ENCODE measurements at regions not wholly inside any gene's neighbourhood (a gene's known extent, or its start where the extent isn't known, plus 50 kb on each side); places are given as distances from the start of the nearest gene placed in this dataset.

GRCh38 chr1:5748286-5749225 lies 243.7 kb downstream of the NPHP4 start:
- WGBS (ENCODE audit: insufficient coverage, insufficient replicate concordance, low lambda C conversion rate, missing lambda C conversion rate): 25% methylated on average over 26 of the region's 26 CpGs
- DNase-seq (ENCODE audit: low read depth, low spot score): no peak
- H3K27me3 ChIP-seq (replicated peaks in 1 of 2; ENCODE audit: control insufficient read depth in 2 of 2, insufficient read depth in 2 of 2, low read length in 1 of 2): peaks cover 0 to 2% of the 10 kb centered on the region in 2 experiments; a peak in 2 of 4 replicates
- H4K20me1 ChIP-seq (ENCODE audit: control insufficient read depth, insufficient read depth): no peaks in the 10 kb centered on the region
- H3K4me2 ChIP-seq (ENCODE audit: control insufficient read depth, insufficient read depth): no peak overlapping the region
- H2AFZ ChIP-seq (ENCODE audit: control insufficient read depth, low read depth, low read length): no peak overlapping the region
- in situ Hi-C loops (cut with MboI) (loop anchor here (5.0 to 10.0 kb wide), 2 partner anchors 241 to 1834 kb away; no protein-coding TSS in a partner anchor), intact Hi-C loops (cut with micrococcal nuclease; ENCODE audit: unreplicated experiment) (loop anchor here (5.0 kb wide), 2 partner anchors 111 to 1836 kb away; no protein-coding TSS in a partner anchor)
- no peaks in the 10 kb centered on the region for H3K4me1 ChIP-seq (ENCODE audit: control insufficient read depth, insufficient read depth, low read length)
- FAIRE-seq: no peak
- ATAC-seq: no peak
- H3K27ac ChIP-seq (ENCODE audit: control insufficient read depth, insufficient read depth): no peak overlapping the region
- no peaks in the 10 kb centered on the region for H3K79me2 ChIP-seq (ENCODE audit: control insufficient read depth, insufficient read depth, low read length)
- ChIA-PET CTCF (no interaction called here), RAD21 (ENCODE audit: unreplicated experiment) (no interaction called here), POLR2A (no interaction called here), SMC1A (ENCODE audit: uncharacterized antibody, unreplicated experiment) (no interaction called here)
- H3K4me3 ChIP-seq: no peak overlapping the region
- H3K36me3 ChIP-seq (ENCODE audit: control insufficient read depth in 2 of 2, insufficient read depth in 2 of 2, low read length in 1 of 2): no peaks in the 10 kb centered on the region
- no peaks in the 10 kb centered on the region for H3K9me3 ChIP-seq (replicated peaks; ENCODE audit: control insufficient read depth, insufficient read depth, low read length)
- no peak overlapping the region for H3K9ac ChIP-seq (ENCODE audit: control insufficient read depth, insufficient read depth, low read length)
- BruUV-seq (replicated peaks): no TSS peak
- TF ChIP-seq, protein P1, sequence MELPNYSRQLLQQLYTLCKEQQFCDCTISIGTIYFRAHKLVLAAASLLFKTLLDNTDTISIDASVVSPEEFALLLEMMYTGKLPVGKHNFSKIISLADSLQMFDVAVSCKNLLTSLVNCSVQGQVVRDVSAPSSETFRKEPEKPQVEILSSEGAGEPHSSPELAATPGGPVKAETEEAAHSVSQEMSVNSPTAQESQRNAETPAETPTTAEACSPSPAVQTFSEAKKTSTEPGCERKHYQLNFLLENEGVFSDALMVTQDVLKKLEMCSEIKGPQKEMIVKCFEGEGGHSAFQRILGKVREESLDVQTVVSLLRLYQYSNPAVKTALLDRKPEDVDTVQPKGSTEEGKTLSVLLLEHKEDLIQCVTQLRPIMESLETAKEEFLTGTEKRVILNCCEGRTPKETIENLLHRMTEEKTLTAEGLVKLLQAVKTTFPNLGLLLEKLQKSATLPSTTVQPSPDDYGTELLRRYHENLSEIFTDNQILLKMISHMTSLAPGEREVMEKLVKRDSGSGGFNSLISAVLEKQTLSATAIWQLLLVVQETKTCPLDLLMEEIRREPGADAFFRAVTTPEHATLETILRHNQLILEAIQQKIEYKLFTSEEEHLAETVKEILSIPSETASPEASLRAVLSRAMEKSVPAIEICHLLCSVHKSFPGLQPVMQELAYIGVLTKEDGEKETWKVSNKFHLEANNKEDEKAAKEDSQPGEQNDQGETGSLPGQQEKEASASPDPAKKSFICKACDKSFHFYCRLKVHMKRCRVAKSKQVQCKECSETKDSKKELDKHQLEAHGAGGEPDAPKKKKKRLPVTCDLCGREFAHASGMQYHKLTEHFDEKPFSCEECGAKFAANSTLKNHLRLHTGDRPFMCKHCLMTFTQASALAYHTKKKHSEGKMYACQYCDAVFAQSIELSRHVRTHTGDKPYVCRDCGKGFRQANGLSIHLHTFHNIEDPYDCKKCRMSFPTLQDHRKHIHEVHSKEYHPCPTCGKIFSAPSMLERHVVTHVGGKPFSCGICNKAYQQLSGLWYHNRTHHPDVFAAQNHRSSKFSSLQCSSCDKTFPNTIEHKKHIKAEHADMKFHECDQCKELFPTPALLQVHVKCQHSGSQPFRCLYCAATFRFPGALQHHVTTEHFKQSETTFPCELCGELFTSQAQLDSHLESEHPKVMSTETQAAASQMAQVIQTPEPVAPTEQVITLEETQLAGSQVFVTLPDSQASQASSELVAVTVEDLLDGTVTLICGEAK (IDR thresholded peaks at IDR 0.05; ENCODE audit: borderline replicate concordance): no peak
- no peak for TF ChIP-seq NFYB (IDR thresholded peaks at IDR 0.05; ENCODE audit: insufficient read depth, low read depth, low read length)
- no peak for TF ChIP-seq RAD51 (IDR thresholded peaks at IDR 0.05)
- TF ChIP-seq KAT2A (conservative IDR thresholded peaks at IDR 0.05; ENCODE audit: control insufficient read depth, low read depth, low read length): no peak
- no peak for TF ChIP-seq USF1 (IDR thresholded peaks at IDR 0.05; ENCODE audit: borderline replicate concordance, extremely low read length, insufficient read depth, low read depth, low read length)
- no peak for TF ChIP-seq SIX5 (IDR thresholded peaks at IDR 0.05; ENCODE audit: low read depth, low read length, severe bottlenecking)
- no peak for TF ChIP-seq ZNF592 (IDR thresholded peaks at IDR 0.05)
- TF ChIP-seq, protein P2, sequence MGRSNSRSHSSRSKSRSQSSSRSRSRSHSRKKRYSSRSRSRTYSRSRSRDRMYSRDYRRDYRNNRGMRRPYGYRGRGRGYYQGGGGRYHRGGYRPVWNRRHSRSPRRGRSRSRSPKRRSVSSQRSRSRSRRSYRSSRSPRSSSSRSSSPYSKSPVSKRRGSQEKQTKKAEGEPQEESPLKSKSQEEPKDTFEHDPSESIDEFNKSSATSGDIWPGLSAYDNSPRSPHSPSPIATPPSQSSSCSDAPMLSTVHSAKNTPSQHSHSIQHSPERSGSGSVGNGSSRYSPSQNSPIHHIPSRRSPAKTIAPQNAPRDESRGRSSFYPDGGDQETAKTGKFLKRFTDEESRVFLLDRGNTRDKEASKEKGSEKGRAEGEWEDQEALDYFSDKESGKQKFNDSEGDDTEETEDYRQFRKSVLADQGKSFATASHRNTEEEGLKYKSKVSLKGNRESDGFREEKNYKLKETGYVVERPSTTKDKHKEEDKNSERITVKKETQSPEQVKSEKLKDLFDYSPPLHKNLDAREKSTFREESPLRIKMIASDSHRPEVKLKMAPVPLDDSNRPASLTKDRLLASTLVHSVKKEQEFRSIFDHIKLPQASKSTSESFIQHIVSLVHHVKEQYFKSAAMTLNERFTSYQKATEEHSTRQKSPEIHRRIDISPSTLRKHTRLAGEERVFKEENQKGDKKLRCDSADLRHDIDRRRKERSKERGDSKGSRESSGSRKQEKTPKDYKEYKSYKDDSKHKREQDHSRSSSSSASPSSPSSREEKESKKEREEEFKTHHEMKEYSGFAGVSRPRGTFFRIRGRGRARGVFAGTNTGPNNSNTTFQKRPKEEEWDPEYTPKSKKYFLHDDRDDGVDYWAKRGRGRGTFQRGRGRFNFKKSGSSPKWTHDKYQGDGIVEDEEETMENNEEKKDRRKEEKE (IDR thresholded peaks at IDR 0.05): no peak
- no peak for TF ChIP-seq BACH1 (IDR thresholded peaks at IDR 0.05; ENCODE audit: borderline replicate concordance)
